DND-41 (cell line): ENCODE measurements at regions not wholly inside any gene's neighbourhood (a gene's known extent, or its start where the extent isn't known, plus 50 kb on each side); places are given as distances from the start of the nearest gene placed in this dataset.

Source experiments
- CTCF ChIP-seq: IDR thresholded peaks from 2 replicates; pipeline ENCODE4 v1.5.1; 2012; ENCODE audit warnings: borderline replicate concordance, low read length, moderate library complexity, mild to moderate bottlenecking; ENCODE audit not compliant: poor library complexity, severe bottlenecking; ENCODE audit errors: extremely low read depth
- EZH2 ChIP-seq: IDR thresholded peaks from 3 replicates; pipeline ENCODE4 v1.6.1; 2012; ENCODE audit warnings: borderline replicate concordance, low read depth, mild to moderate bottlenecking, moderate library complexity, low read length, inconsistent platforms; ENCODE audit not compliant: severe bottlenecking

GRCh38 chr4:187484186-187484585 lies 511.4 kb upstream of the ZFP42 start:
- TF ChIP-seq CTCF (no peak), EZH2 (no peak)
